Loucy (cell line): ENCODE measurements at regions not wholly inside any gene's neighbourhood (a gene's known extent, or its start where the extent isn't known, plus 50 kb on each side); places are given as distances from the start of the nearest gene placed in this dataset.

Source experiments
- CTCF ChIP-seq: fragments of 200-600 bp; sonication (generic); conservative IDR thresholded peaks from 2 replicates; pipeline ENCODE4 v1.5.1; 2014; ENCODE audit warnings: mild to moderate bottlenecking, antibody characterized with exemption, low read length
- EZH2phosphoT487 ChIP-seq: fragments of 200-600 bp; IDR thresholded peaks from 2 replicates; pipeline ENCODE4 v1.6.1; 2018; ENCODE audit warnings: antibody characterized with exemption, mild to moderate bottlenecking, moderate library complexity, borderline replicate concordance

- TF ChIP-seq CTCF (no peak), EZH2phosphoT487 (no peak)
Measured at GRCh38 chr4:111074523-111075114, 451.7 kb upstream of the PITX2 start.
